H1 (cell line): ENCODE measurements at regions not wholly inside any gene's neighbourhood (a gene's known extent, or its start where the extent isn't known, plus 50 kb on each side); places are given as distances from the start of the nearest gene placed in this dataset.

Source experiments
- TF ChIP-seq, protein P1 (sequence below): fragments of 300-600 bp; sonication (generic); IDR thresholded peaks from 2 replicates; pipeline ENCODE4 v1.7.1; 2012; ENCODE audit warnings: low read length, moderate library complexity, mild to moderate bottlenecking, inconsistent platforms; ENCODE audit not compliant: insufficient replicate concordance

DNA sequence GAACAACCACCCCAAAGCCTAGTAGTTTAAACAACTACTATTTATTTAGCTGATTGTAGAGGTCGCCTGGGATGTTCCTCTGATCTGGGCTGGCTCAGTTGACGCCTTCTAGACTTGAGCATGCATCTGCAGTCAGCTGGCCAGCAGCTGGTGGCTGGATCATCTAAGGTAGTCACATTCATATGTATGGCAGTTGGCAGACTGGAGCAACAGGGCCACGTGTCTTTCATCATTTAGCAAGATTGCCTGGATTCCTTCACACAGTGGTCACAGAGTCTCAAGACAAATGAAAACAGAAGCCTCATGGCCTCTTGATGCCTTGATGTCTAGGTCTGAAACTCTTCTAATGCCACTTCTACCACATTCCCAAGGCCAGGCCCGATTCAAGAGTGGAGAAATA lies 220.6 kb upstream of the S100G start (continued):
- TF ChIP-seq, protein P1, sequence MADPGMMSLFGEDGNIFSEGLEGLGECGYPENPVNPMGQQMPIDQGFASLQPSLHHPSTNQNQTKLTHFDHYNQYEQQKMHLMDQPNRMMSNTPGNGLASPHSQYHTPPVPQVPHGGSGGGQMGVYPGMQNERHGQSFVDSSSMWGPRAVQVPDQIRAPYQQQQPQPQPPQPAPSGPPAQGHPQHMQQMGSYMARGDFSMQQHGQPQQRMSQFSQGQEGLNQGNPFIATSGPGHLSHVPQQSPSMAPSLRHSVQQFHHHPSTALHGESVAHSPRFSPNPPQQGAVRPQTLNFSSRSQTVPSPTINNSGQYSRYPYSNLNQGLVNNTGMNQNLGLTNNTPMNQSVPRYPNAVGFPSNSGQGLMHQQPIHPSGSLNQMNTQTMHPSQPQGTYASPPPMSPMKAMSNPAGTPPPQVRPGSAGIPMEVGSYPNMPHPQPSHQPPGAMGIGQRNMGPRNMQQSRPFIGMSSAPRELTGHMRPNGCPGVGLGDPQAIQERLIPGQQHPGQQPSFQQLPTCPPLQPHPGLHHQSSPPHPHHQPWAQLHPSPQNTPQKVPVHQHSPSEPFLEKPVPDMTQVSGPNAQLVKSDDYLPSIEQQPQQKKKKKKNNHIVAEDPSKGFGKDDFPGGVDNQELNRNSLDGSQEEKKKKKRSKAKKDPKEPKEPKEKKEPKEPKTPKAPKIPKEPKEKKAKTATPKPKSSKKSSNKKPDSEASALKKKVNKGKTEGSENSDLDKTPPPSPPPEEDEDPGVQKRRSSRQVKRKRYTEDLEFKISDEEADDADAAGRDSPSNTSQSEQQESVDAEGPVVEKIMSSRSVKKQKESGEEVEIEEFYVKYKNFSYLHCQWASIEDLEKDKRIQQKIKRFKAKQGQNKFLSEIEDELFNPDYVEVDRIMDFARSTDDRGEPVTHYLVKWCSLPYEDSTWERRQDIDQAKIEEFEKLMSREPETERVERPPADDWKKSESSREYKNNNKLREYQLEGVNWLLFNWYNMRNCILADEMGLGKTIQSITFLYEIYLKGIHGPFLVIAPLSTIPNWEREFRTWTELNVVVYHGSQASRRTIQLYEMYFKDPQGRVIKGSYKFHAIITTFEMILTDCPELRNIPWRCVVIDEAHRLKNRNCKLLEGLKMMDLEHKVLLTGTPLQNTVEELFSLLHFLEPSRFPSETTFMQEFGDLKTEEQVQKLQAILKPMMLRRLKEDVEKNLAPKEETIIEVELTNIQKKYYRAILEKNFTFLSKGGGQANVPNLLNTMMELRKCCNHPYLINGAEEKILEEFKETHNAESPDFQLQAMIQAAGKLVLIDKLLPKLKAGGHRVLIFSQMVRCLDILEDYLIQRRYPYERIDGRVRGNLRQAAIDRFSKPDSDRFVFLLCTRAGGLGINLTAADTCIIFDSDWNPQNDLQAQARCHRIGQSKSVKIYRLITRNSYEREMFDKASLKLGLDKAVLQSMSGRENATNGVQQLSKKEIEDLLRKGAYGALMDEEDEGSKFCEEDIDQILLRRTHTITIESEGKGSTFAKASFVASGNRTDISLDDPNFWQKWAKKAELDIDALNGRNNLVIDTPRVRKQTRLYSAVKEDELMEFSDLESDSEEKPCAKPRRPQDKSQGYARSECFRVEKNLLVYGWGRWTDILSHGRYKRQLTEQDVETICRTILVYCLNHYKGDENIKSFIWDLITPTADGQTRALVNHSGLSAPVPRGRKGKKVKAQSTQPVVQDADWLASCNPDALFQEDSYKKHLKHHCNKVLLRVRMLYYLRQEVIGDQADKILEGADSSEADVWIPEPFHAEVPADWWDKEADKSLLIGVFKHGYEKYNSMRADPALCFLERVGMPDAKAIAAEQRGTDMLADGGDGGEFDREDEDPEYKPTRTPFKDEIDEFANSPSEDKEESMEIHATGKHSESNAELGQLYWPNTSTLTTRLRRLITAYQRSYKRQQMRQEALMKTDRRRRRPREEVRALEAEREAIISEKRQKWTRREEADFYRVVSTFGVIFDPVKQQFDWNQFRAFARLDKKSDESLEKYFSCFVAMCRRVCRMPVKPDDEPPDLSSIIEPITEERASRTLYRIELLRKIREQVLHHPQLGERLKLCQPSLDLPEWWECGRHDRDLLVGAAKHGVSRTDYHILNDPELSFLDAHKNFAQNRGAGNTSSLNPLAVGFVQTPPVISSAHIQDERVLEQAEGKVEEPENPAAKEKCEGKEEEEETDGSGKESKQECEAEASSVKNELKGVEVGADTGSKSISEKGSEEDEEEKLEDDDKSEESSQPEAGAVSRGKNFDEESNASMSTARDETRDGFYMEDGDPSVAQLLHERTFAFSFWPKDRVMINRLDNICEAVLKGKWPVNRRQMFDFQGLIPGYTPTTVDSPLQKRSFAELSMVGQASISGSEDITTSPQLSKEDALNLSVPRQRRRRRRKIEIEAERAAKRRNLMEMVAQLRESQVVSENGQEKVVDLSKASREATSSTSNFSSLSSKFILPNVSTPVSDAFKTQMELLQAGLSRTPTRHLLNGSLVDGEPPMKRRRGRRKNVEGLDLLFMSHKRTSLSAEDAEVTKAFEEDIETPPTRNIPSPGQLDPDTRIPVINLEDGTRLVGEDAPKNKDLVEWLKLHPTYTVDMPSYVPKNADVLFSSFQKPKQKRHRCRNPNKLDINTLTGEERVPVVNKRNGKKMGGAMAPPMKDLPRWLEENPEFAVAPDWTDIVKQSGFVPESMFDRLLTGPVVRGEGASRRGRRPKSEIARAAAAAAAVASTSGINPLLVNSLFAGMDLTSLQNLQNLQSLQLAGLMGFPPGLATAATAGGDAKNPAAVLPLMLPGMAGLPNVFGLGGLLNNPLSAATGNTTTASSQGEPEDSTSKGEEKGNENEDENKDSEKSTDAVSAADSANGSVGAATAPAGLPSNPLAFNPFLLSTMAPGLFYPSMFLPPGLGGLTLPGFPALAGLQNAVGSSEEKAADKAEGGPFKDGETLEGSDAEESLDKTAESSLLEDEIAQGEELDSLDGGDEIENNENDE, result no peak
- TF ChIP-seq, all 59 proteins: peak for 0
